GM13977 (cell line): ENCODE measurements at regions not wholly inside any gene's neighbourhood (a gene's known extent, or its start where the extent isn't known, plus 50 kb on each side); places are given as distances from the start of the nearest gene placed in this dataset.

Experiments
- DNase-seq: peaks from one replicate; pipeline ENCODE4 v3.0.0; 2012; ENCODE audit warnings: low spot score
- CTCF ChIP-seq: IDR thresholded peaks from 2 replicates; pipeline ENCODE4 v1.5.1; 2012; ENCODE audit warnings: mild to moderate bottlenecking, control low read depth; ENCODE audit not compliant: insufficient read depth; ENCODE audit errors: extremely low read depth, missing control alignments
- in situ Hi-C: fragments of 300-500 bp; cut with MboI; formaldehyde crosslinking; loops from one replicate; pipeline ENCODE4 v1.12.0; 2022; ENCODE audit warnings: low sequenced_read_pairs, low pct_unique_long_range_greater_than_20kb, mixed read lengths, inconsistent platforms; ENCODE audit not compliant: unreplicated experiment

- in situ Hi-C loops = no loop called here
- TF ChIP-seq CTCF = no peak
- DNase-seq = no peak
These were observed 79.8 kb upstream of the TUNAR start for GRCh38 chr14:95796788-95797187.

- in situ Hi-C loops = no loop called here
- no peak for DNase-seq
- no peak for TF ChIP-seq CTCF
These were observed 74.0 kb upstream of the TCL1A start for GRCh38 chr14:95787941-95788340.

- DNase-seq = no peak
- in situ Hi-C loops = no loop called here
- no peak for TF ChIP-seq CTCF
These were observed 72.6 kb upstream of the TCL1A start for GRCh38 chr14:95786566-95786965.

- TF ChIP-seq CTCF = no peak
- peak; percentile 42 for DNase-seq
- in situ Hi-C loops = no loop called here
These were observed 70.2 kb upstream of the TCL1A start for GRCh38 chr14:95784137-95784536.

- in situ Hi-C loops = loop anchor here (10.0 kb wide), 1 partner anchor 212 kb away; no protein-coding TSS in a partner anchor
- DNase-seq = no peak
- no peak for TF ChIP-seq CTCF
These were observed 63.0 kb upstream of the TCL1A start for GRCh38 chr14:95776798-95777534.

- peak; percentile 78 for DNase-seq
- in situ Hi-C loops = loop anchor here (5.0 to 10.0 kb wide), 2 partner anchors 162 to 210 kb away; no protein-coding TSS in a partner anchor
- TF ChIP-seq CTCF = peak; percentile 87
These were observed 60.6 kb upstream of the TCL1A start for GRCh38 chr14:95774265-95775160.
